HG03045 (cell line): ENCODE measurements at regions not wholly inside any gene's neighbourhood (a gene's known extent, or its start where the extent isn't known, plus 50 kb on each side); places are given as distances from the start of the nearest gene placed in this dataset.

Experiments used
- ATAC-seq: cut with Tn5 transposase; IDR thresholded peaks from one replicate; pipeline ENCODE4 v1.9.1; 2021; ENCODE audit warnings: mild to moderate bottlenecking, moderate library complexity; ENCODE audit not compliant: unreplicated experiment

GRCh38 chr4:10181745-10182445 is 65.3 kb upstream of the WDR1 start:
- ATAC-seq = no peak

- peak; percentile 74 for ATAC-seq
Observed at GRCh38 chr4:10180927-10181744, 64.5 kb upstream of the WDR1 start.

- ATAC-seq = no peak
Observed at GRCh38 chr4:10180603-10180926, 64.0 kb upstream of the WDR1 start.

GRCh38 chr4:10179957-10180602 is 63.5 kb upstream of the WDR1 start:
- no peak for ATAC-seq

GRCh38 chr4:10178763-10179162 is 62.2 kb upstream of the WDR1 start:
- ATAC-seq = no peak

GRCh38 chr4:10175626-10176025 is 59.0 kb upstream of the WDR1 start:
- ATAC-seq = no peak

- no peak for ATAC-seq
Observed at GRCh38 chr4:10173754-10174749, 57.5 kb upstream of the WDR1 start.

GRCh38 chr4:10173037-10173753 is 56.6 kb upstream of the WDR1 start:
- no peak for ATAC-seq

GRCh38 chr4:10172278-10172921 is 55.8 kb upstream of the WDR1 start:
- no peak for ATAC-seq

- ATAC-seq = no peak
Observed at GRCh38 chr4:10171055-10171454, 54.5 kb upstream of the WDR1 start.

- ATAC-seq = no peak
Observed at GRCh38 chr4:10169839-10170387, 53.3 kb upstream of the WDR1 start.

- ATAC-seq = no peak
Observed at GRCh38 chr4:10168151-10168550, 51.6 kb upstream of the WDR1 start.

- ATAC-seq = no peak
Observed at GRCh38 chr4:10167201-10167600, 50.6 kb upstream of the WDR1 start.
